SK-N-SH (cell line): ENCODE measurements at regions not wholly inside any gene's neighbourhood (a gene's known extent, or its start where the extent isn't known, plus 50 kb on each side); places are given as distances from the start of the nearest gene placed in this dataset.
"Not testable (repeated sequence)": the region's sequence is repeated elsewhere in the genome, so short reads cannot be mapped to it uniquely, and the experiment has no call there.

Source experiments
- CTCF ChIA-PET: fragments of 300-600, 350-600 bp; formaldehyde crosslinking; extraction: SDS; loops from one replicate; lab custom pipeline; 2021; lab: Yijun Ruan, JAX
- POLR2A ChIA-PET: fragments of 350-600 bp; sonication (Branson Sonifier 250); formaldehyde crosslinking; extraction: SDS; loops from one replicate; lab custom pipeline; 2020; ENCODE audit warnings: antibody characterized with exemption, inconsistent platforms; lab: Yijun Ruan, JAX
- DNase-seq: peaks from one replicate; pipeline ENCODE4 v3.0.0; 2012
- H2AFZ ChIP-seq: fragments of 200-600 bp; sonication (generic); 2 replicates; pipeline ENCODE4 v1.8.1; 2016; ENCODE audit warnings: antibody characterized with exemption, mild to moderate bottlenecking, low read depth
- H3F3A ChIP-seq: fragments of 200-600 bp; sonication (generic); replicated peaks from 2 replicates; pipeline ENCODE3; 2016; ENCODE audit warnings: antibody characterized with exemption, mild to moderate bottlenecking; ENCODE audit not compliant: insufficient read depth
- H3K27ac ChIP-seq, 2 experiments: fragments of 200-500 bp in 1 of 2; fragments of 200-600 bp in 1 of 2; sonication (Bioruptor generic) in 1 of 2; sonication (generic), shearing (Covaris generic) in 1 of 2; 2 replicates each; pipeline versions ENCODE4 v1.5.1 to v1.6.1; 2014 to 2016; ENCODE audit warnings: low read depth in 2 of 2, inconsistent platforms in 1 of 2, low read length in 1 of 2, mild to moderate bottlenecking in 1 of 2, mixed read lengths in 1 of 2
- H3K27me3 ChIP-seq: fragments of 200-600 bp; sonication (generic), shearing (Covaris generic); 2 replicates; pipeline ENCODE4 v1.6.1; 2016; ENCODE audit warnings: mixed run types; ENCODE audit not compliant: insufficient read depth
- H3K36me3 ChIP-seq, 2 experiments: fragments of 200-500 bp in 1 of 2; fragments of 200-600 bp in 1 of 2; sonication (Bioruptor generic) in 1 of 2; sonication (generic) in 1 of 2; replicated peaks in 1 of 2; 2 replicates each; pipeline versions ENCODE3 to v1.5.1; 2014 to 2016; ENCODE audit warnings: low read length in 1 of 2, mild to moderate bottlenecking in 1 of 2; ENCODE audit not compliant: insufficient read depth in 2 of 2, control insufficient read depth in 1 of 2
- H3K4me1 ChIP-seq, 2 experiments: fragments of 200-500 bp in 1 of 2; fragments of 200-600 bp in 1 of 2; sonication (Bioruptor generic) in 1 of 2; sonication (generic), shearing (Covaris generic) in 1 of 2; 2 replicates each; pipeline versions ENCODE4 v1.5.1 to v1.6.1; 2014 to 2016; ENCODE audit warnings: low read depth in 1 of 2, low read length in 1 of 2, mixed run types in 1 of 2; ENCODE audit not compliant: insufficient read depth in 2 of 2, control insufficient read depth in 1 of 2
- H3K4me2 ChIP-seq: fragments of 200-600 bp; sonication (generic), shearing (Covaris generic); 2 replicates; pipeline ENCODE4 v1.6.1; 2017; ENCODE audit warnings: mixed run types
- H3K4me3 ChIP-seq, 2 experiments: fragments of 200-500 bp in 1 of 2; fragments of 200-600 bp in 1 of 2; sonication (Bioruptor generic) in 1 of 2; sonication (generic), shearing (Covaris generic) in 1 of 2; 2 replicates each; pipeline versions ENCODE4 v1.5.1 to v1.8.1; 2014 to 2016; ENCODE audit warnings: low read depth in 2 of 2, inconsistent platforms in 1 of 2, low read length in 1 of 2, mild to moderate bottlenecking in 1 of 2, mixed read lengths in 1 of 2, moderate library complexity in 1 of 2
- H3K79me2 ChIP-seq: fragments of 200-600 bp; sonication (generic); 2 replicates; pipeline ENCODE4 v1.8.1; 2017; ENCODE audit warnings: mild to moderate bottlenecking; ENCODE audit not compliant: insufficient read depth
- H3K9ac ChIP-seq: fragments of 200-600 bp; sonication (generic); 2 replicates; pipeline ENCODE4 v1.6.1; 2017; ENCODE audit warnings: mixed run types
- H3K9me2 ChIP-seq: fragments of 200-600 bp; sonication (generic); 2 replicates; pipeline ENCODE4 v1.6.1; 2017; ENCODE audit warnings: mixed run types
- H3K9me3 ChIP-seq: fragments of 200-600 bp; sonication (generic); 2 replicates; pipeline ENCODE4 v1.6.1; 2017; ENCODE audit warnings: mixed run types, mild to moderate bottlenecking, moderate library complexity
- H4K20me1 ChIP-seq: fragments of 200-600 bp; sonication (generic); 2 replicates; pipeline ENCODE4 v1.6.1; 2017; ENCODE audit warnings: mild to moderate bottlenecking, mixed run types; ENCODE audit not compliant: insufficient read depth
- ELF1 ChIP-seq: IDR thresholded peaks from 2 replicates; pipeline ENCODE4 v1.4.0; 2012
- EZH2phosphoT487 ChIP-seq: fragments of 200-600 bp; sonication (generic); IDR thresholded peaks from 2 replicates; pipeline ENCODE4 v1.6.1; 2017; ENCODE audit warnings: low read depth, mixed run types, mild to moderate bottlenecking, antibody characterized with exemption, moderate library complexity, borderline replicate concordance
- FOXJ3 ChIP-seq: sonication (generic); formaldehyde crosslinking; IDR thresholded peaks from 2 replicates; pipeline ENCODE4 v1.5.1; 2020; ENCODE audit warnings: mild to moderate bottlenecking, missing genetic modification reagents
- GABPA ChIP-seq: IDR thresholded peaks from 2 replicates; pipeline ENCODE4 v1.4.0; 2012; ENCODE audit warnings: low read depth, mild to moderate bottlenecking
- MXI1 ChIP-seq: IDR thresholded peaks from 2 replicates; pipeline ENCODE4 v1.6.1; 2012; ENCODE audit warnings: mild to moderate bottlenecking, low read depth, low read length, improper control_type of control experiment
- NFIC ChIP-seq: IDR thresholded peaks from 2 replicates; pipeline ENCODE4 v1.4.0; 2012; ENCODE audit warnings: borderline replicate concordance
- NRF1 ChIP-seq: IDR thresholded peaks from 2 replicates; pipeline ENCODE4 v1.6.1; 2012; ENCODE audit warnings: low read depth, mild to moderate bottlenecking, low read length
- POLR2AphosphoS5 ChIP-seq: IDR thresholded peaks from 2 replicates; pipeline ENCODE4 v1.6.1; 2012; ENCODE audit warnings: low read depth, low read length
- RCOR1 ChIP-seq: fragments of 150-350 bp; IDR thresholded peaks from 2 replicates; pipeline ENCODE4 v1.6.1; 2017; ENCODE audit warnings: antibody characterized with exemption, low read length
- WGBS: methylation state at CpG from one replicate; pipeline ENCODE4 v1.1.6; 2017; ENCODE audit warnings: low lambda C conversion rate; 5-methylcytosine and 5-hydroxymethylcytosine counted together
- TF ChIP-seq, protein P1 (sequence below): IDR thresholded peaks from 2 replicates; pipeline ENCODE4; 2012

DNA sequence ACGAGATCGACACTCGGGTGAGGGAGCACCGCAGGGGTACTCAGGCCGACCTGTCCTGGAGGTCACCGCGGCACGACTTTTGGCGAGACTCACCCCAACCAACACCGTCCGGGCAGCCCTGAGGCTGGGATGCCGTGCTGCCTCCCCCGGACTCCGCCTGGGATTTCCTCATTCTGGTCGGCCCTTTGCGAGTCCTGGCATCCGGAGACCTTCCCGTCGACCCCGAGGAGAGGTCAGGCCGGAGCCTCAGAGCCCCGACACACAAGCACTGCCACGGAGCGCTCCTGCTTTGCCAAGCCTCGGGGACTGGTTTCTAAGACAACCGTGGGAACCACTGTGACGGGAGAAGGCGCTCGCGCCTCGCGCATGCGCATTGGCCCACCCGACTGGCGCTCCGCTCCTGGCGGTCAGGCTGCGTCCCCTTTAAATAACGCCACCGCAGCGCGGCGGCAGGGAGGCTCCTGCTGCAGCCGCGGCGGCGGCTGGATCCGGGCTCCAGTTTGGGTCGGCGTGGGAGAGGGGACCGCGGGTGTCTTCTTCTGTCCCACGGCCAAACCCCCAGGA, 166.4 kb upstream of the ZNF337 start:
- POLR2A ChIA-PET, H4K20me1 ChIP-seq, H2AFZ ChIP-seq, H3K79me2 ChIP-seq, H3K27me3 ChIP-seq, H3K9me2 ChIP-seq, H3K36me3 ChIP-seq, CTCF ChIA-PET, H3F3A ChIP-seq, H3K9me3 ChIP-seq, H3K27ac ChIP-seq: not testable (repeated sequence)
- Histone ChIP-seq H3K4me1 (peaks cover 0 to 36% of the 10 kb centered on the region in 2 experiments; a peak in 1 of 4 replicates), H3K9ac (peak overlapping the region; percentile 39; the same call in 1 of the 2 replicates), H3K4me3 (peak overlapping the region; percentile 51 to 52), H3K4me2 (peak overlapping the region; percentile 86)
- DNase-seq, result peak; percentile 76
- 0 out of 2 replicates have a peak, but pooled peaks have one; percentile 20 for TF ChIP-seq MXI1
- TF ChIP-seq NRF1, result peak; percentile 77
- 2% methylated on average over 9 of the region's 53 CpGs for WGBS

DNA sequence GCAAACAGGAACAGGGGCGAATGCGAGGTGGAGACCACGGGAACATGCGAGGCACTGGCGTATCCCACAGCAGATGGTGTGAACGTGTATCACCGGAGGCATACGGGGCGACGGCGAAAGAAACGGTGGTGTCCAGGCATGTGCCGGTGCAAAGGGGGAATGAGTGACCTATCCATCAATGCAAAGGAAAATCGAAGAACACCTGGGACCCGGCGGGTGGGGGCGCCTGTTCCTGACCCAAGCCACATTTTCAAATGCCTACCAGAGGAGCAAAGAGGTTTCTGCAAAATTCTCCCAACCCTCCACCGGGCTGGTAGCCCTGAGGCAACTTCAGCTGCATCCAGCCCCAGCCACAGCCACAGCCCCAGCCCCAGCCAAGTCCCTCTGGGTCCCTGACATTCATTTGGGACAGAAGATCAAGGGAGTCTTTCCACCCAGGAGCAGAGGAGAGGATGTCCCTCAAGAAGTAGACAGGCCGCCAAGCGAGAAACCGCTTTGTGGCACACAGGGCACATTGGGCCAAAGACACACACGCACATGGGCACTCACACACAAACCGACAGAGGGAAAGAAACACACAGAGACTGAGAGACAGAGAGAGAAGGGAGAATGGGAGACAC, 164.0 kb upstream of the ZNF337 start:
- Histone ChIP-seq H4K20me1 (no peaks in the 10 kb centered on the region), H3K4me1 (peaks cover 0 to 31% of the 10 kb centered on the region in 2 experiments; a peak in 1 of 4 replicates), H3K27me3 (peaks cover 6% of the 10 kb centered on the region; the same call in 1 of the 2 replicates), H3K27ac (no peak overlapping the region), H3K79me2 (no peaks in the 10 kb centered on the region), H2AFZ (no peak overlapping the region), H3K9ac (no peak overlapping the region), H3K9me3 (no peaks in the 10 kb centered on the region), H3K4me3 (peak overlapping the region; percentile 29 to 34; a peak in 2 of 4 replicates), H3F3A (no peaks in the 10 kb centered on the region), H3K4me2 (peak overlapping the region; percentile 86), H3K36me3 (no peaks in the 10 kb centered on the region)
- ChIA-PET CTCF (no interaction called here), POLR2A (no interaction called here)
- no peak for DNase-seq
- WGBS, result 19% methylated on average over 21 of the region's 23 CpGs
- TF ChIP-seq EZH2phosphoT487 (no peak), ELF1 (no peak), POLR2AphosphoS5 (no peak), NFIC (no peak), FOXJ3 (CRISPR knock-in tag) (no peak), RCOR1 (no peak), GABPA (no peak)
- TF ChIP-seq, protein P1, sequence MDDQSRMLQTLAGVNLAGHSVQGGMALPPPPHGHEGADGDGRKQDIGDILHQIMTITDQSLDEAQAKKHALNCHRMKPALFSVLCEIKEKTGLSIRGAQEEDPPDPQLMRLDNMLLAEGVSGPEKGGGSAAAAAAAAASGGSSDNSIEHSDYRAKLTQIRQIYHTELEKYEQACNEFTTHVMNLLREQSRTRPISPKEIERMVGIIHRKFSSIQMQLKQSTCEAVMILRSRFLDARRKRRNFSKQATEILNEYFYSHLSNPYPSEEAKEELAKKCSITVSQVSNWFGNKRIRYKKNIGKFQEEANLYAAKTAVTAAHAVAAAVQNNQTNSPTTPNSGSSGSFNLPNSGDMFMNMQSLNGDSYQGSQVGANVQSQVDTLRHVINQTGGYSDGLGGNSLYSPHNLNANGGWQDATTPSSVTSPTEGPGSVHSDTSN, result no peak
- TF ChIP-seq, all 33 proteins: peak for 0
- no peaks in the 10 kb centered on the region for H3K9me2 ChIP-seq
